T-helper 1 cell treated with Interleukin-12 subunit alpha and Interleukin-12 subunit beta and Interleukin-4 antibody, amounts not matched to agents 30 ng/mL and 1 ng/mL, for 36 hours (primary cell): ENCODE measurements at regions not wholly inside any gene's neighbourhood (a gene's known extent, or its start where the extent isn't known, plus 50 kb on each side); places are given as distances from the start of the nearest gene placed in this dataset.
"Not testable (repeated sequence)": the region's sequence is repeated elsewhere in the genome, so short reads cannot be mapped to it uniquely, and the experiment has no call there.

Source experiments
- intact Hi-C: fragments of 100-400 bp; cut with micrococcal nuclease; formaldehyde crosslinking; loops from one replicate; pipeline ENCODE4 v1.15.1; 2024

- intact Hi-C loops: not testable (repeated sequence)
Measured at GRCh38 chr5:122515210-122515609, 203.2 kb downstream of the SNCAIP start.

- intact Hi-C loops: no loop called here
Measured at GRCh38 chr5:122515709-122516431, 203.8 kb downstream of the SNCAIP start.

GRCh38 chr5:122516432-122516743 is 204.4 kb downstream of the SNCAIP start:
- intact Hi-C loops: no loop called here

- intact Hi-C loops: no loop called here
Measured at GRCh38 chr5:122517091-122517490, 205.1 kb downstream of the SNCAIP start.

GRCh38 chr5:122523776-122524175 is 211.7 kb downstream of the SNCAIP start:
- intact Hi-C loops: no loop called here

- intact Hi-C loops: no loop called here
Measured at GRCh38 chr5:122527547-122527946, 215.5 kb downstream of the SNCAIP start.

GRCh38 chr5:122532035-122532434 is 220.0 kb downstream of the SNCAIP start:
- intact Hi-C loops: no loop called here

GRCh38 chr5:122533825-122534224 is 221.8 kb downstream of the SNCAIP start:
- intact Hi-C loops: no loop called here

- intact Hi-C loops: no loop called here
Measured at GRCh38 chr5:122534829-122535228, 222.8 kb downstream of the SNCAIP start.

- intact Hi-C loops: no loop called here
Measured at GRCh38 chr5:122541388-122541787, 229.4 kb downstream of the SNCAIP start.

GRCh38 chr5:122545986-122546385 is 228.9 kb upstream of the SNX2 start:
- intact Hi-C loops: no loop called here

- intact Hi-C loops: no loop called here
Measured at GRCh38 chr5:122547219-122547618, 227.7 kb upstream of the SNX2 start.

GRCh38 chr5:122547669-122548068 is 227.2 kb upstream of the SNX2 start:
- intact Hi-C loops: no loop called here

- intact Hi-C loops: no loop called here
Measured at GRCh38 chr5:122559676-122560075, 215.2 kb upstream of the SNX2 start.

GRCh38 chr5:122561209-122561608 is 213.7 kb upstream of the SNX2 start:
- intact Hi-C loops: no loop called here

GRCh38 chr5:122565331-122565730 is 209.5 kb upstream of the SNX2 start:
- intact Hi-C loops: no loop called here

GRCh38 chr5:122576256-122577016 is 198.4 kb upstream of the SNX2 start:
- intact Hi-C loops: no loop called here

- intact Hi-C loops: no loop called here
Measured at GRCh38 chr5:122581629-122582028, 193.3 kb upstream of the SNX2 start.

- intact Hi-C loops: no loop called here
Measured at GRCh38 chr5:122584411-122585300, 190.2 kb upstream of the SNX2 start.

GRCh38 chr5:122585371-122585770 is 189.5 kb upstream of the SNX2 start:
- intact Hi-C loops: no loop called here

- intact Hi-C loops: no loop called here
Measured at GRCh38 chr5:122586351-122586750, 188.5 kb upstream of the SNX2 start.

- intact Hi-C loops: no loop called here
Measured at GRCh38 chr5:122591828-122592227, 183.1 kb upstream of the SNX2 start.
